Ovary (tissue), 3 donors: ENCODE measurements at regions not wholly inside any gene's neighbourhood (a gene's known extent, or its start where the extent isn't known, plus 50 kb on each side); places are given as distances from the start of the nearest gene placed in this dataset.

Experiments used
- CTCF ChIP-seq, 3 donors: fragments of 450-650 bp in 2 of 3; fragments of 200-600 bp in 1 of 3; IDR thresholded peaks; one replicate each; pipeline versions ENCODE4 v1.5.1 to v1.8.0; 2016 to 2022; ENCODE audit warnings: antibody characterized with exemption in 3 of 3, mild to moderate bottlenecking in 1 of 3
- EP300 ChIP-seq: sonication (generic); formaldehyde crosslinking; IDR thresholded peaks from one replicate; pipeline ENCODE4 v1.6.1; 2017; ENCODE audit warnings: antibody characterized with exemption
- POLR2A ChIP-seq: fragments of 450-650 bp; IDR thresholded peaks from one replicate; pipeline ENCODE4 v1.6.1; 2017; ENCODE audit warnings: antibody characterized with exemption, mild to moderate bottlenecking, moderate library complexity
- donor health status: DM: no; HTN: no; CAD: no.

GRCh38 chr6:84596488-84596887 lies 167.9 kb downstream of the TBX18 start:
- TF ChIP-seq CTCF (IDR thresholded peaks at IDR 0.05) (no peak), POLR2A (no peak), EP300 (no peak)
